ENCODE measurements at regions not wholly inside any gene's neighbourhood (a gene's known extent, or its start where the extent isn't known, plus 50 kb on each side); places are given as distances from the start of the nearest gene placed in this dataset.
"Not testable (repeated sequence)": the region's sequence is repeated elsewhere in the genome, so short reads cannot be mapped to it uniquely, and the experiment has no call there.

GRCh38 chr1:58936973-58937372 is 153.1 kb upstream of the JUN start:
- DNase-seq: no peak

DNA sequence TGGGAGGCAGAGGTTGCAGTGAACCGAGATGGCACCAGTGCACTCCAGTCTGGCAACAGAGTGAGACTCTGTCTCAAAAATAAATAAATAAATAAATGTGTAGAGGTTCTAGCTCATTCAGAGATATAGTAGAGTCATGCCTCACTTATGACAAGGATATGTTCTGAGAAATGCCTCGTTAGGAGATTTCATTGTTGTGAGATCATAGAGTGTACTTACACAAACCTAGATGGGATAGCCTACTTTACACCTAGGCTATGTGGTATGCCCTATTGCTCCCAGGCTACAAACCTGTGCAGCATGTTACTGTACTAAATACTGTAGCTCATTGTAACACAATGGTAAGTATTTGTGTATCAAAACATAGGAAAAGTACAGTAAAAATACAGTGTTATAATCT is 155.3 kb upstream of the JUN start:
- DNase-seq: no peak

DNA sequence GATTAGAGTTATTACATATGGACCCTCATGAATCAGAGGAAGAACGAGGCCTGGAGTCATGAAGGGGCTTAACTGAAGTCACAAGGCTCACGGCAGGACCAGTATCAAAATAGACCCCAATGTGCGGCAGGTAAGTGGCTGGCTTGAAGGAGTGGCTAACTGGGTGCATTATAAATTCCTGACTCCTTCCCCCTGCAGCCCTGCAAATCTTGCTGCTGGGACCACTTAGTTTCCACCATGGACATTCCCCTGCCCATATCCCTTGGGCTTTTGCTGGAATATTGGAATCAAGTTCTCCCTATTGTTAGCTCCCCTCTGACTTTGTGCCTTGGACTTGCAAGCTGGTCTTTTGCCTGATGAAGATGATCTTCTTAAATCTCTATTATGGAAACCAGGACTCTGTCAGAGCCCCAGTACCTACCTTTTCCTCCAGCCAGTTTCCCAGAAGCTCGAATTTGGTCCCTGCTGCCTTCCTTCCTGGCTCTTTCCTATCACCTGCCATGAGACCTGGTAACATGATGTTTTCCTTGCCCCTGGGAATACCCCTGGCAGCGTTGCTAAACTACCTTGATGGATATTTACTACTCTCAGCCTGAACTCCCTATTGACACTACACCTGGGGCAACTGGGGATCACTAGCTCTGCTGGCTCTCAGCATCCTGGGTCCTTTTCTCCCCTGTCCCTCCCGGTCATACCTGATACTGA is 156.0 kb upstream of the JUN start:
- DNase-seq: no peak

DNA sequence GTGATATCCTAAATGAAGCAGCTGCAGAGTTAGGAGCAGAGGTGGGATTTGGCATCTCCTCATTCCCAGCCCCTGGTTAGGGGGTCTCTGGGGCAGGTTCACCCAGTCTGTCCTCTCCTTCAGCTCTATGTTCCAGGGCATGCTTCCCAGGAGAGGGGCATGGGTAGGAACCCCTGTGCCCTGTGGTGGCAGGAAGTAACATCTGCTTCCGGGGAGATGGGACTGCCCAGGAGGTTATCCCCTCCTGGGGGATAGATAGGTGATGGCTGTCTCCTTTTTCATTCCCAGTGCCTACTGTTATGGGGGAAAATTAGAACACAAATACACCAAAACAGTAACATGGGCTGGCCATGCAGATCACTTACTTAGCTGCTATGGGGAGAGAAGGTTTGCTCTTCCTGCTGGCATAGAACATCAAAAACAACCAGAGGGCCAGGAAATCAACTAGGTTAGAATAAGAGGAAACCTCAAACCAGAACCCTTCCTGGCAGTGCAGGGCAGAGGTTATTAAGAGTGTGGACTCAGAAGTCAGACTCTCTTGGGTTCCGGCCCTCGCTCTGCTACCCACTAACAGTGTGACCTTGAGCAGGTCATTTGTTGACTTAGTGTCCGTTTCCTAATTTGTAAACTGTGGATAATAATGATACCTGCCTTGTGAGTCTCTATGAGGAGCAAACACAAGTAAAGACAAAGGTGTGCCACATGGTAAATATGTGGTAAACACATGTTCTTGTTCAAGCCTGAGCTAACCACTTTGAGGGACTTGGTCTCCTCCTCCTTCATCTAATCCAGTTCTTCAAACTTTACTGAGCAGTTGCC is 157.8 kb upstream of the JUN start:
- no peak for DNase-seq

DNA sequence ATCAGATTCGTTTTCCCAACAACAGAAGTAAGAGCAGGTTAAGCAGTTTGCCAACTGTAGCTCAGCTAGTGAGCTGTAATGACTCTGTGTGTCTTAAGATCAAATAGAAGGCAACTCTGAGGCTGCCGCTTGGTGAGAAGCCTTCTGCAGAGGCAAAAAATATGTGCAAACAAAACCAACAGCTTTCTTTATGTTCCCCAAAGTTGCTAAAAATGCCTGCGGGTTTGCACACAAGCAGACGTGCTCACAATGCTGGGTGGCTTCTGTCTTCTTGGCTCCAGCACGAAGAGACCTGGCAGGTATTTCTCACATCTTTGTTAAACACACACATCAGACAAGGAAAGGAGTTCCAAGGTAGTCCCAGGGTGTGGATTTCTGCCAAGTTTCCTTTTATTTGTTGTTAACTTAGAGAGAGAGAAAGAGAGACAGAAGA is 158.9 kb upstream of the JUN start:
- DNase-seq: no peak

DNA sequence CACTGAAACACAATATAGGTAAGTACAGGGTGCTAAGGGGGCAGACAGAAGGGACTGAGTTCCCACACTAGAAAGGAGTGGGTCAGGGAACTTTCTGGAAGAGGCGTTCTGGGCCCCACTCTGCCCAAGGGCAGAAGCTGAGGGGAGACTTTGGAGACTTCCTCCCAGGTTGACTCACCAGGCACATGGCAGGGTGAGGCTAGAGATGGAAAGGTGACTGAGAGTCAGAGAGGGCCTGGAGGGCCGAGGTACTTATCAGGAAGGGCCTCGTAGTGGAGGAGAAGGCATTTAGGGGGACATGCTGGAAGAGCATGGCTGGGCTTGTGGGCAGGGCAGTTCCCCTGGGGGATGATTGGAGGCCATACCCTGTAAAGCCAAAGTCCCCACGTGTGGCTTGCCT is 159.9 kb upstream of the JUN start:
- DNase-seq: no peak

GRCh38 chr1:58944439-58944838 is 160.6 kb upstream of the JUN start:
- DNase-seq: no peak

GRCh38 chr1:58946390-58946789 is 162.5 kb upstream of the JUN start:
- DNase-seq: no peak

DNA sequence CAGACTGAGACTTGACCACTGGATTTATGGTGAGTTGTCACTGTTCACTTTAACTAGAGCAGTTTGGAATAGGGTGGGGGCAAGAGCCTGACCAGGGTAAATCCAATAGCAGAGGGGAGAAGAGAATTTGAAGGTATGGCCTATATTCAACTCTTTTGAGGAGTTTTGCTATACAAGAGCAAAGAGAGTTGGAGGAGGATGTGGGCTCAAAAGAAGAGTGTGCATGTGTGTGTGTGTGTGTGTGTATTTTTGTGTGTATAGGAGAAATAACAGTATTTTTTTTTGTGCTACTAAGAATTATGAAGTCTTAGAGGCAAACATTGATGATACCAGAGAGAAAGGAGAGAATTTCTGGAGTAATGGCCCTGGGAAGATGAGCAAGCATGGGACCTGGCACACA is 164.8 kb upstream of the JUN start:
- no peak for DNase-seq

- DNase-seq: no peak
These were observed 165.8 kb upstream of the JUN start for GRCh38 chr1:58949551-58950220.

GRCh38 chr1:58950897-58951296 is 167.1 kb upstream of the JUN start:
- no peak for DNase-seq

- not testable (repeated sequence) for DNase-seq
These were observed 170.1 kb upstream of the JUN start for GRCh38 chr1:58953951-58954350.

DNA sequence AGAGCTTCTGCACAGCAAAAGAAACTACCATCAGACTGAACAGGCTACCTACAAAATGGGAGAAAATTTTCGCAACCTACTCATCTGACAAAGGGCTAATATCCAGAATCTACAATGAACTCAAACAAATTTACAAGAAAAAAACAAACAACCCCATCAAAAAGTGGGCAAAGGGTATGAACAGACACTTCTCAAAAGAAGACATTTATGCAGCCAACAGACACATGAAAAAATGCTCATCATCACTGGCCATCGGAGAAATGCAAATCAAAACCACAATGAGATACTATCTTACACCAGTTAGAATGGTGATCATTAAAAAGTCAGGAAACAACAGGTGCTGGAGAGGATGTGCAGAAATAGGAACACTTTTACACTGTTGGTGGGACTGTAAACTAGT is 179.4 kb upstream of the JUN start:
- not testable (repeated sequence) for DNase-seq

- no peak for DNase-seq
These were observed 180.6 kb upstream of the JUN start for GRCh38 chr1:58964428-58964827.

- peak; percentile 29 for DNase-seq
These were observed 181.0 kb upstream of the JUN start for GRCh38 chr1:58964880-58965279.

- DNase-seq: no peak
These were observed 182.5 kb upstream of the JUN start for GRCh38 chr1:58966103-58966916.

DNA sequence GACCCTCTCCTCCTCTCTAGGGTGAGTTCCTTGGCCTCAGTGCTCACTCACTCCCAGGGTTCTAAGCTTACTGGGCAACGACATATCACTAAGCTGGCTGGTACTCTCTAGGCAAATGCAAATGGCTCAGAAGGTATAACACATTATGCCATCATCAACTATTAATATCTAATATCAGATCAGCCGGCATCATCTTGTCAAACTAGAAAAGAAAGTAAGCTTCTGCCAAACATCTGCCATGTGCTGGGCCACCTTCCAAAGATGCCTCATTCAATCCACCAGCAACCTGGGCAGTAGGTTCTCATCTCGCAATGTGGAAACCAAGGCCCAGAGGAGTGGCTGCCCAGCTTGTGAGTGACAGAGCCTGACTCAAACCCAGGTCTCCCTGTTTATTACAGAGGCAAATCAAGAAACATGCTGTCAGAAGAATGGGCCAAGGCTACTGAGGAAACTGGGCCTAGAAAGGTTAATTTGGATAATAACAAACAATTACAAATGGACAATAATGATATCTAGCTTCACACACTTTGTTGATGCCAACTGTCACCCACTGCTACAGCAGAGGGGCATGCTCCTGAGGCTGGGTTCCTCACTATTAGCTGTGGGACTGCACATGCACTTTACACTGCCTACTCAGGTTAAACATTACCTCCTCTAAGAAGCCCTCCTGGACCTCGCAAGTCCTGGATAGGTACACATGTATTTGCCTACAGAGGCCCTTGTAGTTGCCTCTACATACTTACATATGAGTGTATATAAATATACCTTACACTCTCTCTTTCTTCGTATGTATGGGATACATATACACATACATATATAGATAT is 183.3 kb upstream of the JUN start:
- no peak for DNase-seq

DNA sequence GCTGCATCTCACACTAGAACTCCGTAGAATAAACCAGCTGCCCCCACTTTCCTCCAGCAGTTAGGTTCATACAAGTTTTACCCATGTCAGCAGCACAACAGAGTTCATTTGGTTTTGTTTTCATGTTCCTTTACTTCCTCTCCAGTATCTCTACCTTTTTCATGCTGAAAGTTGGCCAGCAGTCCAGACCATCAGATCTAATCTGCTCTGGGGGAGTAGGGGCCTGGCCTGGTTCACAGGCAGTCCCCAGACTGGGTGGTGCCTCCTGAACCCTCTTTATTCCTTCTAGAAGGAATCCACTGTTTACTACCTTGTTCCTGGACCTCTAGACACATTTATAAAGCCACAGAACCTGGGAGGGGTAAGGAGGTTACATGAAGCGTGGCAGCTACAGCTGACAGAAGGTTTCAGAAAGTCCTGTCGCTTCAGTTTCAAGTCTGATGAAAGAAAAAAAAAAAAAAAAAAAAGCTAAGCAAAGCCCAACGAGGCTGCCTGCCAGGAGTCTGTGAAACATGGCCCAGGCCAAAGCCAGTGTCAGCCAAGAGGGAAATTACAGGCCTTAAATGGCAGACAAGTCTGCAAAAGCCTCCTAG is 184.6 kb upstream of the JUN start:
- DNase-seq: peak; percentile 71

DNA sequence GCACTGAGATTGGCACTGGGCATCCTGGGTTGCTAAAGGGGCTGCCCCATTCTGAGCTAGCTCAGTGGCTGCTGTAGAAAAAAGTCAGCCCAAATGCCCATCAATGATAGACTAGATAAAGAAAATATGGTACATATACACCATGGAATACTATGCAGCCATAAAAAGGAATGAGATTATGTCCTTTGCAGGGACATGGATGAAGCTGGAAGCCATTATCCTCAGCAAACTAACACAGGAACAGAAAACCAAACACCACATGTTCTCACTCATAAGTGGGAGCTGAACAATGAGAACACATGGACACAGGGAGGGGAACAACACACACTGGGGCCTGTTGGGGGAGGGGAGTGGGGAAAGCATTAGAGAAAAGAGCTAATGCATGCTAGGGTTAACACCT is 185.3 kb upstream of the JUN start:
- not testable (repeated sequence) for DNase-seq

DNA sequence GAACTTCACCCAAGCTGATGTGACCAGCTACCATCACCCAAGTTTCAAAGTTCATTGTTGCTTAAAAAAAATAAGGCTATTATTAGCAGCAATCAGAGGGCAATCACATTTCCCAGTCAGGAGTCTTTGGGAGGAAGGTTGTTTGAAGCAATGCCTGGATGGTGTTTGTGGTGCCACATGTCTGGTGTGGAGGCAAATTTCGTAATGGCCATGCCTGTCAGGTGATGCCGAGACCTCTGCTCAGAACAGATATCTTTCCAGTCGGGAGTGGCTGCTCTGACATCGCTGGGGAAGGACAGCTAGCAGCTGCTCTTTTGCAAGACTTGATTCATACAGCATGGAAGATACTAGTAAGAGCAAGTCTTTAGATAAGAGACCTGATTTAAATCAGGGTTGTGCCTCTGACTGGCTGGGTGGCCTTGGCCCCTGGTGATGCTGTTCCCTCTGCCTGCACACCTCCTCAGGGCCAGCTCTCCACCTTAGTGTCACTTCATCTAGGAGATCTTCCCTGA is 187.8 kb upstream of the JUN start:
- DNase-seq: peak; percentile 10

DNA sequence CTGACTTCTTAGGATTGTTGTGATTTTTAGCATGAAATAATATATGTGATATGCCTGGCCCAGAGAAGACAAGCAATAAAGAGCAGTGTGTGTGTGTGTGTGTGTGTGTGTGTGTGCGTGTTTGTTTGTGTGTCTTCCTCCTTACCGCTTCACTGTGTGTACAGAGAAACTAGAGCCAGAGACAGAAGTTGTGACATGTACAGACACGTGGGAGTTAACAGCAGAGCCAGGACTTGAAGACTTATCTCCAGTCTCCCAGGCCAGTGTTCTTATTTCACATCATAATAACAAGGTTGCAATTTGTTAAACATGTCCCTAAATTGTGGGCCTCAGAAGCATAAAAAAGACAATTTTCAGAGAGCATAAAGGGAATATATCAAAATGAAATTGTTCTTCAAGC is 192.0 kb upstream of the JUN start:
- DNase-seq: no peak
